ENCODE measurements at regions not wholly inside any gene's neighbourhood (a gene's known extent, or its start where the extent isn't known, plus 50 kb on each side); places are given as distances from the start of the nearest gene placed in this dataset.

DNA sequence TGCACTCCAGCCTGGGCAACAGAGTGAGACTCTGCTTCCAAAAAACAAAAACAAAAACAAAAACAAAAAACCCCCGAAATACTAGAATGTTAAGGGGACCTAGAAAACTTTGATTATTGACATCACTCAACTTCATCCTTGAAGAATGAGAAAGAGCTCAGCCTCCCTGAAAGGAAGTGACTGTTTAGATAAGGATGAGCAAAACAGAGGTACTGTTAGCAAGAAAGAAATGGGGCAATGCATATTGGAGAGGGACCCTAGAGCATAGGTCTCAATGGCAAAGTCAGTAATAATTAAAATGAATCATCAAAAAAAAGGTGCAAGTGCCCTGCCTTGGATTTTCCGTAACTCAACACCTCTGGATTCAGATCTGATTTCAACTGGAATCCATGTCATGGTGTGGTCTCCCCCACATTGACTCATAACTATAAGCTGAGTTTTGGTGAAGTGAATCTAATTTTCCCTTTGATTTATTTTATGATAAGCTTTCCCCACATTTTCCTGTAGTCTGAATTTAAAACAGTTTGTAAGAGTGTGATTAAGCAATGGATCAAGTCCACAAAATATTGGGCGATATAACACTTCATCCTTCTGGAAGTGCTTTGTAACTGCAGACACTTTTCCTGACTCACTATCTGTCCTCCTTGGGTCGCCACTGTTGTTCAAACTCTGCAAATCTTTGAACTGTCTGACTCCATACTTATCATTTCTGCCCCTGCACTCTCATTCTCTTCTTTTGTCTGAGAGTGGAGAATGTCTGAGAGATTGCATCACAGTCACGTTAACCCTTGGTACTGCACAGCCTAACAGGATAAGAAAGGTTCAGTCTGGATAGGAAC, 224.8 kb upstream of the LYZL1 start:
- H3K36me3 Mint-ChIP-seq (ENCODE audit: low read depth): no peaks in the 10 kb centered on the region
- ChIA-PET POLR2A (no interaction called here), CTCF (no interaction called here)
- DNase-seq: no peak
- no peak overlapping the region for H3K27ac Mint-ChIP-seq
- no peaks in the 10 kb centered on the region for H3K4me1 Mint-ChIP-seq
- no peak overlapping the region for H3K4me3 Mint-ChIP-seq
- peaks cover 2% of the 10 kb centered on the region for H3K27me3 Mint-ChIP-seq
- H3K9me3 Mint-ChIP-seq: no peaks in the 10 kb centered on the region

DNA sequence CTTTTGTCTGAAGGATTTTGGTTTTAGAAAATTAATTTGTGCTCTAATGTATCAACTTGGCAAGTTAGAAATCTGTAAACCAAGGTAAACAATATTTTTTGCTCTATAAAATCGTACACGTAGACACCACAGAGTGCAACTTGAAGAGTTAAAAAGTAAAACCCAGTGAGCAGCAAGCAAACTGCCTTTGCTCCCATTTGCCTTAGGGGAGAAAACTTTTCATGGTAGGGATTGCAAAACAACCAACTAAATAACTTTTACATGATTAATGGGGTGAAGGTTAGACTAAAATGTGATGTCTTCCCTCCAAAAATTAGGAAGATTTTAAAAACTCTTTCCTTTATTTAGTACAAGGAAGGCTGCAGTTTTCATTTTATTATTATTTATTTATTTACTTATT, 224.2 kb upstream of the LYZL1 start:
- H3K27me3 Mint-ChIP-seq: peaks cover 4% of the 10 kb centered on the region
- ChIA-PET POLR2A (no interaction called here), CTCF (no interaction called here)
- H3K4me3 Mint-ChIP-seq: no peak overlapping the region
- H3K9me3 Mint-ChIP-seq: no peaks in the 10 kb centered on the region
- H3K4me1 Mint-ChIP-seq: no peaks in the 10 kb centered on the region
- no peaks in the 10 kb centered on the region for H3K36me3 Mint-ChIP-seq (ENCODE audit: low read depth)
- DNase-seq: no peak
- no peak overlapping the region for H3K27ac Mint-ChIP-seq

DNA sequence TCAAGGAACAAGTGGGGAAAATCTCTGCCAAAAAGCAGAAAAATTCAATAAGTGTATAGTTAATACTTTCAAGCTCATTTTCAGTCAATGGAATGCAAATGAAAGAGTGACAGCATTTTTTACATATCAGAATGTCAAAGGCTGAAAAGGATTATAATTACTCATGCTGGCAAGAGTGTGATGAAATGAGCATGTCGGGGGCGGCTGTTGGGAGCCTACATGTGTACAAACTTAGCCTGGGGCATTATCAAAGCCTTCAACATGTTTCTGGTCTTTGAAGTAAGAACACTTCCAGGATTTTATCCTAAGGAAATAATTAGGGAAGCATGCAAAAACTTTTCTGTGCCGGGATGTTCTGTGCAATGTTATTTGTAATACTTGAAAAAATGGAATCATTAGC, 221.7 kb upstream of the LYZL1 start:
- ChIA-PET POLR2A (no interaction called here), CTCF (no interaction called here)
- H3K4me3 Mint-ChIP-seq: no peak overlapping the region

DNA sequence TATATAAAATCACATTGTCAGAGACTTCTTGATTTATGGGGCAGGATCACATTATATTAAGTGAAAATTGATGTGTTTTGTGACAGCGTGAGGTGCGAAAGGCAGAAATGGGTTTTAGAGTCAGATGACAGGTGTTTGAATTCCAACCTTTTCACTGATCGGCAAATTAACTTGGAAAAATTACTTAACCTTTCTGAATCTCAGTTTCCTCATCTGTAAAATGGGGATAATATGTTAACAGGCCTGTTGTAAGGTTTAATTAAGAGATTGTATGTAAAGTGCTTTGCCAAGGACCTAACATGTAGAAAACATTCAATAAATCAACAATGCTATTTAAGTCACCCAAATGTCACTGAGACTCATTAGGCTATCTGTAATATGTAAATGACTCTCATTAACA, 221.2 kb upstream of the LYZL1 start:
- no peak for DNase-seq
- H3K27me3 Mint-ChIP-seq: peaks cover 4% of the 10 kb centered on the region
- ChIA-PET CTCF (no interaction called here), POLR2A (no interaction called here)
- no peaks in the 10 kb centered on the region for H3K9me3 Mint-ChIP-seq
- no peak overlapping the region for H3K4me3 Mint-ChIP-seq
- no peak overlapping the region for H3K27ac Mint-ChIP-seq
- H3K4me1 Mint-ChIP-seq: no peaks in the 10 kb centered on the region
- no peaks in the 10 kb centered on the region for H3K36me3 Mint-ChIP-seq (ENCODE audit: low read depth)

More for the DNA sequence above, 221.7 kb upstream of the LYZL1 start:
- Mint-ChIP-seq H3K9me3 (no peaks in the 10 kb centered on the region), H3K4me1 (no peaks in the 10 kb centered on the region), H3K36me3 (ENCODE audit: low read depth) (no peaks in the 10 kb centered on the region), H3K27ac (no peak overlapping the region), H3K27me3 (peaks cover 4% of the 10 kb centered on the region)
- DNase-seq: no peak

DNA sequence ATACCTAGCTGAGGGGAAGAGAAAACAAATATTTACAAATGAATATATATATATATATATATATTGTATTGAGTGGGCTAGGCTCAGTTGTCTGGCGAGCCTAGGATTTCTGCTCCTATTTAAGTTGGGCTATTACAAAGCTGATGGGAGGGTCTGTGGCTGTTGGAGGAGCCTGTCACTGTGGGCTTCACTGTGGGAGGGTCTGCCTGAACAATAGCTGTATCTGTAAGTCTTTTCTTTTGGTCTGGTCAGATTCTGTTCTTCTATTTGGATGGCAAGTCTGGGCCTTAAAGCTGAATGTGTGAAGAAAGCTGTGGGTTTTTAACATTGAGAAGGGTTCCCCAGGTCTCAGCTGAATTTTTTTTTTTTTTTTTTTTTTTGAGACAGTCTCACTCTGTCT, 220.6 kb upstream of the LYZL1 start:
- Mint-ChIP-seq H3K27me3 (peaks cover 4% of the 10 kb centered on the region), H3K4me1 (no peaks in the 10 kb centered on the region), H3K9me3 (no peaks in the 10 kb centered on the region), H3K27ac (no peak overlapping the region), H3K36me3 (ENCODE audit: low read depth) (no peaks in the 10 kb centered on the region), H3K4me3 (no peak overlapping the region)
- DNase-seq: no peak
- ChIA-PET POLR2A (no interaction called here), CTCF (interaction anchor here (0.7 kb wide), 1 partner anchor 8 kb away, joined by 3 read pairs; no protein-coding TSS in a partner anchor)

DNA sequence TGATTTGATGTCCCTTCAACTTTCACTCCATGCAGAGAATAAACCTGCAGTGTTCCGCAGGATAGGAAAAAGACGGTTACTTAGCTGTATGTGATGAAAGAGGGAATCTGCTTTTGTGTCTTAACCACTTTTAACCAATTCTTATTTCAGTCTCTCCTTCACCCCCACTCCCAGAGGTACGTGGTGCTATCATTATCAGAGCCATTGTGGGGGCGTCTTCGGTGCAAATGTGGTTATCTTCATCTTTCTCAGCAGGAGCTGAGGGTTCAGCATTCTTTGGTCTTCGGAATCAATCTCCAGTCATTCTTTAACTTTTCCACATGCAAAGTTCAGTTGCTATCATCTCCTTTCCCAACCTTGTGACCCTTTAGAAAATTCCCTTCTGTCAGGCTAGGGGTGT, 219.9 kb upstream of the LYZL1 start:
- H3K27me3 Mint-ChIP-seq: peaks cover 4% of the 10 kb centered on the region
- no peak overlapping the region for H3K4me3 Mint-ChIP-seq
- no peak for DNase-seq
- ChIA-PET POLR2A (no interaction called here), CTCF (interaction anchor here (0.7 kb wide), 1 partner anchor 8 kb away, joined by 3 read pairs; no protein-coding TSS in a partner anchor)
- no peak overlapping the region for H3K27ac Mint-ChIP-seq
- no peaks in the 10 kb centered on the region for H3K36me3 Mint-ChIP-seq (ENCODE audit: low read depth)
- no peaks in the 10 kb centered on the region for H3K4me1 Mint-ChIP-seq
- no peaks in the 10 kb centered on the region for H3K9me3 Mint-ChIP-seq

DNA sequence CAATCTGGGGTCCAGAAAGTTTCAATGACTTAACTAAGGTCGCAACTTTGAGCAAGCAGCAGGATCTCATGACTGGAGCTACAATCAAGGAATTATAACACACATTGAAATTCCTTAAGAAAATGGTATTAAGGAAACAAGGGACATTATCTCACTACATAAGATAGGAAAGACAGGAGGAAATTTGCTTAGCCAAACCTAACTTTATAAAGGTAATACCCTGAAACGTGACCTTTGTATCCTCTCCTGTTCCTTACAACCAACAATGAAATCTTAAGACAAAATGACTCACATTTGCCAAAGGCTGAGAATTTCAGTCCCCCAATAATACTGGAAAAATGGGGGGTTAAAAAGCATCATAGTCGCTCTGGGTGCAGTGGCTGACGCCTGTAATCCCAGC, 218.9 kb upstream of the LYZL1 start:
- CTCF ChIA-PET: no interaction called here
- no peaks in the 10 kb centered on the region for H3K9me3 Mint-ChIP-seq

DNA sequence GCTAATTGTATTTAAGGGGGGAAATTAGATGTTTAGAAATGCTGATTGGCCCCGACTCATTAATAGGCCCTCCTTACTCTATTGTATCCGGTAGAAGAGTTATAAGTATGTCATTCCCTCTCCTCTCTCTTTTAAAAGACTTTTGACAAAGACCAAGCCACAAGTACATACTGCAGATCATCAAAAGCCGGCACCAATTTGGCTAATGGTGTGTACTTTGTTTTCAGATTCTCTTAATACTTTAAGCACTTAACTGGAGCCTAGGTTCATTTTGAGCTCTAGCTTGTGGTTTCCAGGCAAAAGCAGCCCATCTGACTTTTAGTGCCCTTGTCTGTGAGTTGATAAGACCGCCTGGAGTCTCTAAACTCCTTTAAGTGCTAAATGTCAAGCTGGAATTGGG, 210.0 kb upstream of the LYZL1 start:
- H3K36me3 Mint-ChIP-seq (ENCODE audit: low read depth): no peaks in the 10 kb centered on the region
- no peak overlapping the region for H3K4me3 Mint-ChIP-seq
- ChIA-PET CTCF (no interaction called here), POLR2A (no interaction called here)
- no peak for DNase-seq
- H3K27ac Mint-ChIP-seq: no peak overlapping the region
- H3K27me3 Mint-ChIP-seq: no peaks in the 10 kb centered on the region
- H3K4me1 Mint-ChIP-seq: no peaks in the 10 kb centered on the region
- no peaks in the 10 kb centered on the region for H3K9me3 Mint-ChIP-seq

More for the DNA sequence above, 218.9 kb upstream of the LYZL1 start:
- Mint-ChIP-seq H3K27me3 (peaks cover 4% of the 10 kb centered on the region), H3K27ac (no peak overlapping the region), H3K36me3 (ENCODE audit: low read depth) (no peaks in the 10 kb centered on the region), H3K4me3 (no peak overlapping the region), H3K4me1 (no peaks in the 10 kb centered on the region)
- POLR2A ChIA-PET: no interaction called here
- no peak for DNase-seq

DNA sequence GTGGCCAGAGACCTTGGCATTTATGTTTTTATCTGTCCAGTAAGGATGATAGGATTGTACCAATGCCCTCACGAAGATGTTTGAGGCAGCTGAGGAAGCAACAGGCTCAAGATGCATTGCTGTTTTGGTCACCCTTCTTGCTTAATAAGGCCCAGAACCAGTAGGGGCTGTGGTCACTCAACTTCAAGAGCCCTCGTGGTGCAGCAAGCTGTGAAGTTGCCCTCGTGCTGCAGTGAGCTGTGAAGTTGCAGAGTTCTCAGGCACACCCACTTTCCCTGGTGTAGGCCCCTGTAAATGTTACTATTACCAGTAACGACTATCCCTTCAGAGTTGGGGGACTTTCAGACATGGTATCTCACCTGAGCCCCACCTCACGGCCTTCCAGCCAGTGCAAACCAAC, 207.6 kb upstream of the LYZL1 start:
- CTCF ChIA-PET: no interaction called here
- POLR2A ChIA-PET: no interaction called here
- no peaks in the 10 kb centered on the region for H3K36me3 Mint-ChIP-seq (ENCODE audit: low read depth)

DNA sequence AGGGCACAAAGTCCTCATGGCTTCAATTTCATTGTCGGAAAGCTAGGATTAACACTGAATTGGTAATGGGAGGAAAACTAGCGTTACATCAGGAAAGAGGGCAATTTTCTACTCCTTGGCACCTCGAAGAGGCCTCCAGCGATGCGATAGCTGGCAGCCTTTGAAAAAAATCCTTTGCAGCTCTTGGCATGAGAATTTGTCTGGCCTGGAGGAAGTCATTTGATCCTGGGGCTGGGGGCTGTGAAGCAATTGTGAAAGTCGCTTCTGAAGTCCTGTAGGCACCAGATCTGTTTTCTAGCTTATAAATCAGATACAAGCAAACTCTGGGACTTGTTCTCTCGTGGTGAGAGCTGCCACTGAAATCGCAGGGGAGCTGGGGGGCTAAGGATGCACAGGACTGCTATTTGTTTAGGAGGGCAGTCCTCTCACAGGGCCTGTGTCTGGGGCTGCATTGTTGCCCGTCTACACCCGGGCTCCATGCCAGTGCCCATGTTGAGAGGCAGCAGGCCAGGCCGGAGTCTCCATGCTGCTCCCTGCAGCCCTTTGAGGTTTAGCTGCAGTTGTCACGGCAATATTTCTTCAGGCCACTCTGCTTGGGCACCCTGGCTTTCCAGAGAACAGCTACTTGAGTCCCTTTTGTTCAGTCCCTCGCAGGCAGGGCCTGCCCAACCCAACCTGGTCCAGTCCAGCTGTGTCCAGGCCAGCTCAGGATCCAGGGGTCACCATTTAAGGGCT, 206.8 kb upstream of the LYZL1 start:
- no peak overlapping the region for H3K4me3 Mint-ChIP-seq
- H3K36me3 Mint-ChIP-seq (ENCODE audit: low read depth): no peaks in the 10 kb centered on the region
- H3K4me1 Mint-ChIP-seq: no peaks in the 10 kb centered on the region
- no peaks in the 10 kb centered on the region for H3K27me3 Mint-ChIP-seq
- DNase-seq: no peak
- CTCF ChIA-PET: no interaction called here
- POLR2A ChIA-PET: no interaction called here
- H3K27ac Mint-ChIP-seq: no peak overlapping the region
- H3K9me3 Mint-ChIP-seq: no peaks in the 10 kb centered on the region

More for the DNA sequence above, 207.6 kb upstream of the LYZL1 start:
- no peak for DNase-seq
- no peak overlapping the region for H3K4me3 Mint-ChIP-seq
- H3K4me1 Mint-ChIP-seq: no peaks in the 10 kb centered on the region
- no peaks in the 10 kb centered on the region for H3K27me3 Mint-ChIP-seq
- H3K27ac Mint-ChIP-seq: no peak overlapping the region
- H3K9me3 Mint-ChIP-seq: no peaks in the 10 kb centered on the region

DNA sequence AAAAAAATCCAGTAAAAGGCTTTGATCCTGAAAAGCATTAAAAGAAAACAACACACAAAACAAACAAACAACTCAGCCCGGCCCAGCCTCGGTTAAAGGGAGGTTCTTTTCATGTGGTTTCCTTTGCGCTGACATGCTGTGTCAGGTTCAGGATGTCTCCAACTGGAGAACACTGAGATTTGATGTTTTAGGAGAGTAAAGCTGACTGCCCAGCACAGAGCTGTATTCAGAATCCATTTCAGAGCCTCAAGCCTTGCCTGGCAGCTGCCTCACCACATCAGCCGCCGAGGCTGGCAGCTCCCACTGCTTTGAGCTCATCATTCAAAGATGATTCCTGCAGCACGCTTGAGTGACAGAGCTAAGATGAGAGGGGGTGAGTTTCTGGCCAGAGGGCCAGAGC, 205.8 kb upstream of the LYZL1 start:
- H3K36me3 Mint-ChIP-seq (ENCODE audit: low read depth): no peaks in the 10 kb centered on the region
- H3K4me3 Mint-ChIP-seq: no peak overlapping the region
- no peaks in the 10 kb centered on the region for H3K4me1 Mint-ChIP-seq
- no peaks in the 10 kb centered on the region for H3K27me3 Mint-ChIP-seq
- DNase-seq: no peak
- ChIA-PET POLR2A (no interaction called here), CTCF (no interaction called here)
- no peak overlapping the region for H3K27ac Mint-ChIP-seq
- no peaks in the 10 kb centered on the region for H3K9me3 Mint-ChIP-seq

DNA sequence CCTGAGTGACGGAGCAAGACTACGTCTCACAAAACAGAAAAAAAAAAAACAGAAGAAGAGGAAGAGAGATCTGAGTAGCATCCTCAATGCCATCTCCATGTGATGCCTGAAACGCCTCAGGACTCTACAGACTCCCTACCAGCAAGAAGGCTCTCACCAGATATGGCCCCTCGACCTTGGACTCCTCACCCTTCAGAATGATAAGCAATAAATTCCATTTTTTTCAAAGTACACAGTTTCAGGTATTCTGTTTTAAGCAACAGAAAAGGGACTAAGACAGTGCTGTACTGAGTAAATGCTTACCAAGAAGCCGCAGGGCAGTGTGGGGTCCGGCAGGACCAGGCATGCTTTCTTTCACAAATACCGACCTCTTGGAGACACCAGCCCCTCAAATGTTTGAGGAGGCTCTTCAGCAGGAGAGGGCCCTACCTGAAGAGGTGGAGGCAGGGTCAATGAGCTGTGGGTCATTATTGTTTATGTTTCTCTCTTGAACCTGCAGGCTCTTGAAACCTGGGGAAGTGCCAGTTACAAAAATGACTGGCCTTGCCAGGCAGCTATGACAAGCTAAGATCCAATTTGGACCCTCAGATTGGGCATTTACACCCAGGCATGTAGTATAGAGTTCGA, 204.1 kb upstream of the LYZL1 start:
- POLR2A ChIA-PET: no interaction called here
- H3K4me3 Mint-ChIP-seq: no peak overlapping the region

DNA sequence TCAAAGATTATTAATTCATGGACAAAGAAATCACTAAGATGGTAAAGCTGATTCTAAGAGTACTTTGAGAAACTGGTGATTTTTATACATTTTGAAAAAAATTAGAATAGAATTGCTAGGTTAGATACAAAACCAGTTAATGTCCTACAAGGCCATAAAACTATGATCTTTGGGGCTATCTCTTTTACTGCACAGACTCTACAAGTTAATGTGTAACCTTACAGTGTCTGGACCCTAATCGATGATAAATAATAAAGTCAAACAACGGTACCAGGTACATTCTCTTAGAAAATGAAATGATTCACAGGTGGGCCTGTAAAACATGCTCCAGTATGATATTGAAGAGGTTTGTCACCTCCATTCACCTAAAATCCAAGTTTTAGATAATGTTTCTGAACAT, 199.8 kb upstream of the LYZL1 start:
- POLR2A ChIA-PET: no interaction called here
- no peak for DNase-seq
- H3K4me3 Mint-ChIP-seq: no peak overlapping the region
- CTCF ChIA-PET: no interaction called here
- H3K36me3 Mint-ChIP-seq (ENCODE audit: low read depth): no peaks in the 10 kb centered on the region
- no peak overlapping the region for H3K27ac Mint-ChIP-seq
- no peaks in the 10 kb centered on the region for H3K27me3 Mint-ChIP-seq
- no peaks in the 10 kb centered on the region for H3K4me1 Mint-ChIP-seq
- H3K9me3 Mint-ChIP-seq: no peaks in the 10 kb centered on the region

More for the DNA sequence above, 204.1 kb upstream of the LYZL1 start:
- H3K27ac Mint-ChIP-seq: no peak overlapping the region
- H3K4me1 Mint-ChIP-seq: no peaks in the 10 kb centered on the region
- CTCF ChIA-PET: no interaction called here
- H3K36me3 Mint-ChIP-seq (ENCODE audit: low read depth): no peaks in the 10 kb centered on the region
- H3K9me3 Mint-ChIP-seq: no peaks in the 10 kb centered on the region
- H3K27me3 Mint-ChIP-seq: no peaks in the 10 kb centered on the region
- no peak for DNase-seq
